Liver (tissue), 8 donors: ENCODE measurements at regions not wholly inside any gene's neighbourhood (a gene's known extent, or its start where the extent isn't known, plus 50 kb on each side); places are given as distances from the start of the nearest gene placed in this dataset.

Experiments
- DNase-seq: peaks from one replicate; pipeline ENCODE4 v3.0.0-alpha.2; 2017; ENCODE audit warnings: low spot score
- H3K27ac ChIP-seq, 2 donors: one replicate each; pipeline ENCODE4 v1.7.0; 2013; ENCODE audit warnings: inconsistent platforms in 2 of 2, low read length in 2 of 2, control low read depth in 1 of 2, low read depth in 1 of 2, mild to moderate bottlenecking in 1 of 2
- H3K27me3 ChIP-seq, 4 donors: one replicate each; pipeline versions ENCODE4 v1.6.1 to v1.7.0; 2013; ENCODE audit warnings: low read length in 3 of 4, inconsistent platforms in 1 of 4, mild to moderate bottlenecking in 1 of 4, moderate library complexity in 1 of 4; ENCODE audit not compliant: control insufficient read depth in 4 of 4, insufficient read depth in 4 of 4
- H3K36me3 ChIP-seq, 4 donors: one replicate each; pipeline versions ENCODE4 v1.6.1 to v1.7.0; 2013; ENCODE audit warnings: low read length in 3 of 4, mild to moderate bottlenecking in 3 of 4, low read depth in 1 of 4, moderate library complexity in 1 of 4; ENCODE audit not compliant: control insufficient read depth in 4 of 4, insufficient read depth in 3 of 4
- H3K4me1 ChIP-seq, 4 donors: one replicate each; pipeline versions ENCODE4 v1.6.1 to v1.7.0; 2013; ENCODE audit warnings: low read length in 3 of 4, mild to moderate bottlenecking in 3 of 4, moderate library complexity in 1 of 4; ENCODE audit not compliant: control insufficient read depth in 4 of 4, insufficient read depth in 4 of 4
- H3K4me3 ChIP-seq, 3 donors: one replicate each; pipeline versions ENCODE4 v1.6.1 to v1.7.0; 2013; ENCODE audit warnings: low read length in 3 of 3, control low read depth in 1 of 3, low read depth in 1 of 3, mild to moderate bottlenecking in 1 of 3
- H3K9ac ChIP-seq, 2 donors: one replicate each; pipeline ENCODE4 v1.7.0; 2013; ENCODE audit warnings: low read length in 2 of 2, mild to moderate bottlenecking in 2 of 2, moderate library complexity in 2 of 2, control low read depth in 1 of 2, low read depth in 1 of 2
- H3K9me3 ChIP-seq, 4 donors: one replicate each; pipeline versions ENCODE4 v1.6.1 to v1.7.0; 2013; ENCODE audit warnings: low read length in 3 of 4; ENCODE audit not compliant: control insufficient read depth in 4 of 4
- ATF3 ChIP-seq: IDR thresholded peaks from 2 replicates; pipeline ENCODE4 v1.6.1; 2016; ENCODE audit warnings: antibody characterized with exemption
- CTCF ChIP-seq: fragments of 150-350 bp; IDR thresholded peaks from 2 replicates; pipeline ENCODE4 v1.5.1; 2017; ENCODE audit warnings: improper control_type of control experiment, low read depth, low read length; ENCODE audit not compliant: missing input control
- EGR1 ChIP-seq, 2 donors: IDR thresholded peaks; 2 replicates each; pipeline ENCODE4 v1.6.1; 2016 to 2018; ENCODE audit warnings: antibody characterized with exemption in 2 of 2, low read depth in 2 of 2
- FOXA1 ChIP-seq: IDR thresholded peaks from 2 replicates; pipeline ENCODE4 v1.6.1; 2016; ENCODE audit warnings: antibody characterized with exemption
- FOXA2 ChIP-seq: IDR thresholded peaks from 2 replicates; pipeline ENCODE4 v1.6.1; 2016; ENCODE audit warnings: antibody characterized with exemption
- GABPA ChIP-seq, 2 donors: IDR thresholded peaks in 1 of 2; conservative IDR thresholded peaks in 1 of 2; 2 replicates each; pipeline ENCODE4 v1.6.1; 2016; ENCODE audit warnings: antibody characterized with exemption in 2 of 2, mild to moderate bottlenecking in 1 of 2, moderate library complexity in 1 of 2
- HNF4A ChIP-seq, 2 donors: conservative IDR thresholded peaks; 2 replicates each; pipeline ENCODE4 v1.6.1; 2016; ENCODE audit warnings: antibody characterized with exemption in 2 of 2, mild to moderate bottlenecking in 2 of 2
- HNF4G ChIP-seq: IDR thresholded peaks from 2 replicates; pipeline ENCODE4 v1.6.1; 2016; ENCODE audit warnings: antibody characterized with exemption
- JUND ChIP-seq, 2 donors: IDR thresholded peaks; 2 replicates each; pipeline ENCODE4 v1.6.1; 2016; ENCODE audit warnings: antibody characterized with exemption in 2 of 2
- MAX ChIP-seq: IDR thresholded peaks from 2 replicates; pipeline ENCODE4 v1.6.1; 2016; ENCODE audit warnings: antibody characterized with exemption
- NR2F2 ChIP-seq: IDR thresholded peaks from 2 replicates; pipeline ENCODE4 v1.6.1; 2016; ENCODE audit warnings: antibody characterized with exemption
- REST ChIP-seq: IDR thresholded peaks from 2 replicates; pipeline ENCODE4 v1.6.1; 2016; ENCODE audit warnings: antibody characterized with exemption, mild to moderate bottlenecking
- RXRA ChIP-seq, 2 donors: IDR thresholded peaks; 2 replicates each; pipeline ENCODE4 v1.6.1; 2017 to 2018; ENCODE audit warnings: antibody characterized with exemption in 2 of 2, mild to moderate bottlenecking in 1 of 2
- SP1 ChIP-seq: IDR thresholded peaks from 2 replicates; pipeline ENCODE4 v1.6.1; 2018; ENCODE audit warnings: antibody characterized with exemption, mild to moderate bottlenecking
- TAF1 ChIP-seq: conservative IDR thresholded peaks from 2 replicates; pipeline ENCODE4 v1.6.1; 2016; ENCODE audit warnings: antibody characterized with exemption, mild to moderate bottlenecking
- ZBTB33 ChIP-seq: IDR thresholded peaks from 2 replicates; pipeline ENCODE4 v1.6.1; 2016; ENCODE audit warnings: antibody characterized with exemption
- WGBS: extraction: QIAGEN DNeasy Blood & Tissue Kit; methylation state at CpG from one replicate; pipeline ENCODE4 v1.1.7; 2013; 5-methylcytosine and 5-hydroxymethylcytosine counted together
- donor health status: healthy.
- donor health status: healthy.
- donor health status: healthy.
- donor health status: healthy.
- donor health status: healthy.

GRCh38 chr7:112669306-112669705 lies 120.9 kb downstream of the TMEM168 start:
- Histone ChIP-seq H3K9ac (no peak overlapping the region), H3K4me3 (no peak overlapping the region), H3K36me3 (no peaks in the 10 kb centered on the region), H3K4me1 (no peaks in the 10 kb centered on the region), H3K27ac (no peak overlapping the region), H3K9me3 (no peaks in the 10 kb centered on the region), H3K27me3 (peaks cover 0 to 2% (median 0%) of the 10 kb centered on the region in 4 donors)
- no peak for DNase-seq
- TF ChIP-seq HNF4G (no peak), ATF3 (no peak), NR2F2 (no peak), FOXA2 (no peak), RXRA (IDR thresholded peaks at IDR 0.05) (no peak), HNF4A (conservative IDR thresholded peaks at IDR 0.05) (no peak), ZBTB33 (no peak), JUND (IDR thresholded peaks at IDR 0.05) (no peak), SP1 (no peak), MAX (no peak), GABPA (IDR thresholded peaks at IDR 0.05 in 1 of 2, conservative IDR thresholded peaks at IDR 0.05 in 1 of 2) (no peak), FOXA1 (no peak), TAF1 (no peak), CTCF (no peak), REST (no peak), EGR1 (IDR thresholded peaks at IDR 0.05; ENCODE audit: low read depth in 2 of 2) (no peak)

GRCh38 chr7:112670193-112670592 lies 120.0 kb downstream of the TMEM168 start:
- Histone ChIP-seq H3K27ac (no peak overlapping the region), H3K27me3 (peaks cover 0 to 2% (median 0%) of the 10 kb centered on the region in 4 donors), H3K4me1 (no peaks in the 10 kb centered on the region), H3K4me3 (no peak overlapping the region), H3K9ac (no peak overlapping the region), H3K9me3 (no peaks in the 10 kb centered on the region), H3K36me3 (no peaks in the 10 kb centered on the region)
- TF ChIP-seq NR2F2 (no peak), ATF3 (no peak), ZBTB33 (no peak), HNF4A (conservative IDR thresholded peaks at IDR 0.05) (no peak), CTCF (no peak), RXRA (IDR thresholded peaks at IDR 0.05) (no peak), TAF1 (no peak), MAX (no peak)
- DNase-seq, result no peak
- 81% methylated on average over 4 of the region's 4 CpGs for WGBS
